ENCODE measurements at regions not wholly inside any gene's neighbourhood (a gene's known extent, or its start where the extent isn't known, plus 50 kb on each side); places are given as distances from the start of the nearest gene placed in this dataset.
"Not testable (repeated sequence)": the region's sequence is repeated elsewhere in the genome, so short reads cannot be mapped to it uniquely, and the experiment has no call there.

DNA sequence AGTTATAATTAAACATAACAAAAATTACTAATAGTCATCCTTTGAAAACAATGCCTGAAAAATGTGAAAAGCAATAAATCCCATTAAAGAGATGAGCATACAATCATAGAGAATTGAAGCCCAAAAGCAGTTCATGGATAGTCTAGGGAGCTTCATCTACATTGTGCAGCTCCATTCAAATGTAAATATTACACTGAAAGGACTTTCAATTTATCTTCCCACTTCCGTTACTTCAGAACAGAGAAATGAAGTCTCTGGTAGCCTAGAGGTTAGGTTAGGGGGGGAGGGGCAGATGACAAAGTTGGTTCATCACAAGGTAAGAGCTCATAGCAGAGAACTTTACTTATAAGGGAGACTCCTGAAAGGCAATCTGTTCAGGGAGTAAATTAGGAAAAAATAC lies 126.6 kb upstream of the RGPD4 start:
- no peak for DNase-seq (ENCODE audit: low read depth, low spot score)

DNA sequence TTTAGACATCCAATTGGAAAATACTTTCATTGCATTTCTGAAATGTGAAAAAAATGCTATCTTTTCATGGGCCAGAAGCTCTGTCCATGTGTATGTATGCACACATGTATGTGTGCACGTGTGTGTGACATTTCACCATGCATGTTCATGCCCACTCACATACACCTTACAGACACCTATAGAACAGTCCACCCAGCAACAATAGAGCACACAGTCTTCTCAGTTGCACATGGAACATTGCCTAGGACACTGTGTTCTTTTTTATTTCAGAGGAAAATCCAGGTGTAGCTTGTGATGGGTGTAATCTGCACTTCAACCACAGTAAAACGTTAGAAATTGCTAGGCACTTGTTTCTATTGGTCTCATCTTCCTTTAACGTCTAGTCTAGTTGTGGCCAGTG lies 114.8 kb upstream of the RGPD4 start:
- DNase-seq (ENCODE audit: low read depth, low spot score): no peak

DNA sequence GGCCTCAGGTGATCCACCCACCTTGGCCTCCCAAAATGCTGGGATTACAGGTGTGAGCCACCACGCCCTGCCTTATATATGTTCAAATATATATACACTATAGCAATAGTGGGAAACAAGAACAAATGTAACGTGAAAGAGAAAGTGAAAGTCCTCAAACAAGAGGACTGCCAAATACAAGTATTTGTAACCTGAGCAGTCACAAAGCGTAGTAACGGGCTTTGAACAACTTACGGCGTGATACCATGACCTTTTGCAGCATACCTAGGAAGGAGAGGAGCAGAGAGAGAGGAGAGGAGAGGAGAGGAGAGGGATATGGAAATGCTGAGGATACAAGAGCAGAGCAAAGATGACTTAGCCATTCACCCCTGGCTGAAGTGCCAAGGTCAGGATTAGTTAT lies 113.8 kb upstream of the RGPD4 start:
- no peak for DNase-seq (ENCODE audit: low read depth, low spot score)

DNA sequence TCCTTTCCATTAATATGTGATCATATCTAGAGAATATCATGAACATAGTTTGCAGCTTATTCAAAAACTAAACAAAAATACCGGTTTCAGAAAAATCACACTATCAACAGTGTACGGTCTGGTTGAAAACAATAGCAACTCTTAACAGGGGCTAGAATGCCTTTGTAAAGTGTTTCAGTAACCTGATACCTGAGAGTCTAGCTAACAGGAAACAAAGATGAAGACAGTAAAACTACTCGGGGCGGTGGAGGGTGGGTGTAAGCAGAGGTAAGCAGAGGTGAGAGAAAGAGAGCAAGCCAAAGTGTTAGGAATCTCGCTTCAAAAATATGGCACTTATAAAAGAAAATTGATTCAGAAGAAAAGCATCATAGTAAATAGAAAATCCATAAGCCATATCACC lies 109.0 kb upstream of the RGPD4 start:
- no peak for DNase-seq (ENCODE audit: low read depth, low spot score)

DNA sequence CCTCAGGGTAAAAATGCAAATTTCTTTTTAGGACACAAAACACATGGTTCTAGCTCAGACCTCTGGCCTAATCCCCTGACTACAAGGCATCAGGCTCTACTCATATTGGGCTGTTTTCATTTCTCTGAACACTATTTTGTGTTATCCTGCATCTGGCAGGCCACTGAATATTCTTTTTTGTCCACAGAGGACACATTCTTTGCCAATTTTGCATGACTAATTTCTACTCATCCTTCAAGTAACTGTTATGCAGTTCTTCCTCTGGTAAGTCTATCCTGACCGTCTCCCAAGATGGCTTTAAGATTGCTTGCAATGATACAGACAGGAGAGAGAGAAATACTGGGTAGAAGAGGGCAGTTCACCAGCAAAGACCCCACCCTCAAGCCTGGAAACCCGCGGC lies 107.6 kb upstream of the RGPD4 start:
- no peak for DNase-seq (ENCODE audit: low read depth, low spot score)

DNA sequence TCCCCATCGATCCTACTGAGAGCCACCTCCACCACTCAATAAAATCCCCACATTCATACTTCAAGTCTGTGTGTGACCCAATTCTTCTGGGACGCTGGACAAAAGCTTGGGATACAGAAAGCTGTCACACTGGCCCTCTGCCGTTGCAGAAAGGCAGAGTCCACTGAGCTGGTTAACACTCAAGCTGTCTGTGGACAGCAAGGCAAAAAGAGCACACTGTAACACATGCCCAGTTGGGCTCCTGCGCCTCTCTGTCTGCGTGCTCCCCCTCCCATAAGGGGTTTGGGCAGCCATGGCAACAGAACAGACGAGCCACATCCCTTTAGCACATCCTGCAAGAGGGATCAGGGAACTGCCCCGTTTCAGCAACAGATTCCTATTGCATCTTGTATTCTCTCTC lies 106.9 kb upstream of the RGPD4 start:
- no peak for DNase-seq (ENCODE audit: low read depth, low spot score)

DNA sequence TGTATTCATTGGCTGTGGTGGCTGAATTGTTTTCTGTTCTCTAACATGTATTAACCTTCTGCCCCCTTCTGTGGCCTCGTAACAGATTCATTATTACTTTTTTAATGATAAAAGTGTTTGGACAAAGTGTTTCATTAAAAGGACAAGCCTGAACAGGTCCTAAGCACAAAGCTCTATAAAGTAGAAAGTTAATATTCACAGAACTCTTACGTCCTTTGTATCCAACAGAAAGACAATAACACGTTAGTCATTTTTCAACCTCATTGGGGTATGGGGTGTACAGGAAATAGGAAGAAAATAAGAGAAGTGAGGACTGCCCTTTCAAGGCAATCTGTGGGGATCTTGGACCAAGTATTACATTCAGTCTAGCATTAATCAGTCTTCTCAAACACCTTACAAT lies 105.5 kb upstream of the RGPD4 start:
- no peak for DNase-seq (ENCODE audit: low read depth, low spot score)

DNA sequence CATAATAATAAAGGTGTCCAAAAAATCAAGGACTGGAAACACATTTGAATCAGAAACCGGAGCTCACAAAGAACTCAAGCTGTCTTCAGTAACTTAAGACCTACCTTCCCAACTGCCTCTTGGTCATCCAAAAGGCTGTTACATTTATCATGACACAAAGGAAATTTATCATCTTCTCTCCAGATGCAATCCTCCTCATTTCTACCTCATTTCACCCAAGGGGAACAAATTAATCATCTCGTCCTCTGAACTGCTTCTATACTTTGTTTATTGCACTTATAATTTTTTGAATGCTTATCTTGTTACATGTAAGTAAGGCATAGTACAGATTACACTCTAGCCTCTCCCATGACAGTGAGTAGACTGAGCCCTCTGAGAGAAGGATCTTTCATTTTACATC lies 105.1 kb upstream of the RGPD4 start:
- no peak for DNase-seq (ENCODE audit: low read depth, low spot score)

DNA sequence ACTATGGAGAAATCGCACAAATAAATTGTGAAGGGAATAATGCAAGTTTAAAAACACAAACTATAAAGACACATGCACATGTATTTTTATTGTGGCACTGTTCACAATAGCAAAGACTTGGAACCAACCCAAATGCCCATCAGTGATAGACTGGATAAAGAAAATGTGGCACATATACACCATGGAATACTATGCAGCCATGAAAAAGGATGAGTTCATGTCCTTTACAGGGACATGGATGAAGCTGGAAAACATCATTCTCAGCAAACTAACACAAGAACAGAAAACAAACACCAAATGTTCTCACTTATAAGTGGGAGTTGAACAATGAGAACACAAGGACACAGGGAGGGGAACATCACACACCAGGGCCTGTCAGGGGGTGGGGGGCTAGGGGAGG lies 100.9 kb upstream of the RGPD4 start:
- DNase-seq (ENCODE audit: low read depth, low spot score): not testable (repeated sequence)

DNA sequence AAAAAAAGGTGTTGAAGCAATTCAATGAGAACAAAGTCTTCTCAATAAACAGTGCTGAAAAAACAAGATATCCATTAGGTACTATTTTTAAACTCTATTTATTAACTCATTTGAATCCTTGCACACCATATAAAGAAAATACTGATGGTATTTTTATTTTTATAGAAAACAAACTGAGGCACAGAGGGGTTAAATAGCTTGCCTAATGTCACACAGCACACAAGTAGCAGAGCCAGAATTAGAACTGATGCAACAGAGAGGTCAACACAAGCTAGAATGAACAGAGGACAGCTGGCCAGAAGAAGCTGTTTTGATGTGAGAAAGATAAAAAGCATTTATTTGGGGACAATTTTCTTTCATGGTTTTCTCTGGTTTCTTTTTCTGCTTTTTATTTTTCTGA lies 99.4 kb upstream of the RGPD4 start:
- no peak for DNase-seq (ENCODE audit: low read depth, low spot score)

DNA sequence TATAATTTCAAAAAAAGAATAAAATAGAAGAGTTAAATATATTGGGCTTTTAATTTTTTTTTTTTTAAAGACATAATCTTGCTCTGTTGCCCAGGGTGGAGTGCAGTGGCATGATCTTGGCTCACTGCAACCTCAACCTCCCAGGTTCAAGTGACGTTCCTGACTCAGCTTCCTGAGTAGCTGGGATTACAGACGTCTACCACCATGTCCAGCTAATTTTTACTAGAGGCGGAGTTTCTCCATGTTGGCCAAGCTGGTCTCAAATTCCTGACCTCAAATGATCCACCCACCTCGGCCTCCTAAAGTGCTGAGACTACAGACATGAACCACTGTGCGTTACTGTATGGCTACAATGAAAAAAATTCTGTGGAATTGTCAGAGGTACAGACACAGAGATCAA lies 98.1 kb upstream of the RGPD4 start:
- no peak for DNase-seq (ENCODE audit: low read depth, low spot score)

DNA sequence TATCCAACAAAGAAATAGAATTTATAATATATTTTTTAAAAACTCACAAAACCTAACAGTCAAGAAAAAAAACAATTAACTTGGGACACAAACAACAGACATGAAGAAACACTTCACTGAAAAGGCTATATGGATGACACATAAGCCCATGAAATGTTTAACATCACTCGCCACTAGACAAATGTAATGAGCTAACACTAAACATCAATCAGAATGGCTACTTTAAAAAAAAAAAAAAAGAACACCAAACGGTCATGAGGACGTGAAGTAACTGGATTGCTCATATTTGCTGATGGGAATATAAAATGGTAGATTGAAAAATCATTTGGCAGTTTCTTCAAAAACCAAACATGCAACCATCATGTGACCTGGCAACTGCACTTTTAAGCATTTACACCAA lies 97.3 kb upstream of the RGPD4 start:
- DNase-seq (ENCODE audit: low read depth, low spot score): no peak

DNA sequence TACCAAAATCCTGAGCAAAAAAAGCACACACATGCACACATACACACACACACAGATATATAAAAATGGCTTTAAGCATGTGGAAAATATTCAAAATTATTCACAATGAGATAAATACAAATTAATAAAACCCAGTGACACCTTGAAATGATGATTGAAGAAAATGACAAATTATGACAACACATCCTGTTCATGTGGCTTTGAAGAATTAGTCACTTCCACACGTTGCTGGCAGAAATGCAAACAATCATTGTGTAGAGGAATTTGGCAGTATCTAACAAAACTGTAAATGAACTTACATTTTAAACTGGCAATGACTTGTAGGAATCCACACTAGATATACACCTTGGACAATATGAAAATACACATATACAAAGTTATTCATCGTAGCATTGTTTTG lies 95.8 kb upstream of the RGPD4 start:
- DNase-seq (ENCODE audit: low read depth, low spot score): no peak

DNA sequence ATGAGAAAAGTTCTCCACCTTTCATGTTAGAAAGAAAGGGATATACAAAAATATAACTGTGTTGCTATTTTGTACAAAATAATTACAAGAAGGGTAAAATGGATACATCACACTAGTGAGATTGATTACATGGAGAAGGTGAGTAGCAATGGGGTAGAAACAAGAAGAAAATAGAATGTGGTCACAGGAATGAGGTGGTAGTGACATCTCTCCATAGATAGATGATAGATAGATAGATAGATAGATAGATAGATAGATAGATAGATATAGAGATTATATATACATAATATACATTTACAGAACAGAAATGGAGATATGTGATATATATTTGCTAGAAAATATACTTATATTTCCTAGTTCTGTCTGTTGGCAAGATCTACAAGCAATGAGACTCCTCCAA lies 95.3 kb upstream of the RGPD4 start:
- DNase-seq (ENCODE audit: low read depth, low spot score): no peak

DNA sequence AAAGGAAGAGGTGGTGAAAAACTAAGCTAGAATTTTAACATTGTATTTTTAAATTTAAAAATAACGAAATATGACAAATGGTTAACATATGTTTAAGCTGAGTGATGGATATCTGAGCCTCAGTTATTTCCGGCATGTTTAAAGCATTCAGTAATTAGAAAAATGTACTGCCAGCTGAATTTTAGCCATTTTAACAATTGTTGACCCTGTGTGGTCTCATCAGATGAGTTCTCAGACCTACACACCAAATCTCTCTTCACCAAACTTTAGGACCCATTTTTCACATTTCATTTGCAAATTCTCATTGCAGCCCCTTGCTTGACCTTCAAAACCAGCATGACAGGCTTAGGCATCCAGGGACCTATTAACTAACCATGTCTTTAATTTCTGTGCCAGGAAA lies 91.5 kb upstream of the RGPD4 start:
- no peak for DNase-seq (ENCODE audit: low read depth, low spot score)

DNA sequence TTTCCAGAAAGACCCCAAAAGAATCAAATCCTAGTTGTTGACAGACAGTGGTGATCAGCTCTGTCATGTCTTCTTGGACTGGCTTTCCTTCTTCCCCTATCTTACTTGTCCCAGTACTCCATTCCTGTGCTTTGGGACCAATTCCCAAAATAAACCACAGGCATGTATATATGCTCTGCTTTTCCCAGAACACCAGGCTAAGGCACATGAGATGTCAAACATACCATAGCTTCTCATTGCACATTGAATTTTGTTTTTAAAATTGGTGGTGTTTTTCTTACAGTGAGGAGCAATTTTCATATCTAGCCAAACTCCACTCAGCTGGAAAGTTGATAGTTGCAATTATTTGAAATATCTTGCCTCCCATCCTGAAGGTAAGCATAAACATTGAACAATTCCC lies 88.9 kb upstream of the RGPD4 start:
- DNase-seq (ENCODE audit: low read depth, low spot score): no peak

DNA sequence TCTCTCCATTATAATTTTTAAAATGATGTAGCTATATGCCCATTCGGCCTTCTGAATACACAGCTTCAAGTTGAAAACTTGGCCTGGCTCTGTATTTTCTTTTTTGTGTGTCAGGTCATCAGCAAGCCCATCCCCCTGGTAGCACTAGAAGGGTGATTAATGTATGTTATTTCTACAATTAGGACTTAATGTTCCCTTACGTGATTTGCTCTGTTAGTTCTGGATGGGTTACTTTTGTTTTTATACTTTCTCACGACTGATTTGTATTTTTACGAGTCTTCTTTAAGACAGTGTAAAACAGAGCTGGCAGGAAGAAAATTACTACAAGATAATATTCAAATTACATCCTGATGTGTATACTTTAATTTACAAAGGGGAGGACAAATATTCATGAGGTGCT lies 88.4 kb upstream of the RGPD4 start:
- DNase-seq (ENCODE audit: low read depth, low spot score): no peak

DNA sequence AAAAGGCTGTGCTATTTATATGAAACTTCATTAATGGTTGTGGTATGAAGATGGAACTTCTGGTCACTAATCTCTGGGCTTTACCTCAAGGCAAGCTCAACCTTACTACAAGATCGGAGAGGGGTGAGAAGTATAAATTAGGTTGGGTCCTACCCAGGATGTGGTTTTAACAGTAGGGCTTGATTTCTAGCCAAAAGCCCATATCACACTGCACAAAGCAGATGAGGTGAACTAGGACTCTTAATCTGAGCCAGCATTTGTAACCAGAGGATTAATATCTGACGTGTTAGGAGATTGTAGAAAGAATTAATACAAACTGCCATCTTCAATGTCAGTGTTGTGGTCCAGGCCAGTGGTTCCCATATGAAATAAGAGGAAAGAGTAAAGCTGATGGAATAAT lies 86.4 kb upstream of the RGPD4 start:
- DNase-seq (ENCODE audit: low read depth, low spot score): no peak

DNA sequence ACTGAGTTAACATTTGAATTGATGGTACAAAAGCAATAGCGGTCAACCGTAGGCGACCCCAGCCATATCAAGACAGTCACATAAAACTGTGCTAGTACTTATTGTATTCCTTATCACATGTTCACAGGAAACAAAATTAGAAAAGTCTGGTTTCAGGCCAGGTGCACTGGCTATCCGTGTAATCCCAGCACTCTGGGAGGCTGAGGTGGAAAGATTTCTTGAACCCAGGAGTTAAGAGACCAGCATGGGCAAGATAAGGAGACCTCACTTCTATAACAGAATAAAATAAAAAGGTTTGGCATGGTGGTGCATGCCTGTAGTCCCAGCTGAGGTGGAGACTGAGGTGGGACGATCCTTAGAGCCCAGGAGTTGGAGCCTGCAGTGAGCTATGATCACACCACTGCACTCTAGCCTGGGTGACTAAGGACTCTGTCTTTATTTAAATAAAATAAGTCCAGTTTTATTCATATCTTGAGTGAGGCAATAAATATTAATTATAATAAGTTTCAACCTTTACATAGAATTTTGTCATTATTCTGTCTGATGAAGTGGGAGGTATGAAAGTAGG lies 84.1 kb upstream of the RGPD4 start:
- DNase-seq (ENCODE audit: low read depth, low spot score): no peak

DNA sequence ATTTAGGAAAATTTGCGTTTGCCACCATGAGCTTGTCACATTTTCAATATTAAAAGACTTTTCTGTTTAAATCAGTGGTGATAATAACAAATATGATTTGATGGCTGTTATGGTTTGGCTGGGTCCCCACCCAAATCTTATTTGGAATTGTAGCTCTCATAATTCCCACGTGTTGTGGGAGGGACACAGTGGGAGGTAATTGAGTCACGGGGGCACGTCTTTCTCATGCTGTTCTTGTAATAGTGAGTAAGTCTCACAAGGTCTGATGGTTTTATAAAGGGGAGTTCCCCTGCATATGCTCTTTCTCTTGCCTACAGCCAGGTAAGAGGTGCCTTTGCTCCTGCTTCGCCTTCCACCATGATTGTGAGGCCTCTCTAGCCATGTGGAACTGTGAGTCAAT lies 83.4 kb upstream of the RGPD4 start:
- no peak for DNase-seq (ENCODE audit: low read depth, low spot score)

DNA sequence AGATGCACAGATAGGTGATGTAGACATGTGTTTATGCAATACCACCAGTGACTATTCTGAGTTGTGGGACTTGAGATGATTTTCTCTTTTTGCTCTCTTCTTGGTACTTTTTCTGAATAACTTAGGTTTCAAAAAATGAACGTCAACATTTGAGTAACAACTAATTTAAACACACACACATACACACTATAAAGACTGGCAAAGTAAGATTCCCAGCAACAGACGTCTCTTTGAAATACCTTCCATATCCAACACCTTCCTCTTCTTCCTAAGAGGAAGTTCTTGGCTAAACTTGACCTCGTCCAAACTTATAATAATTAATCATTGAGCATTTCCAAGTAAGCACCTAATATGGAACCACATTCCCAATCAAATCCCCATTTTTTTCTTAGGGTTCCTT lies 81.6 kb upstream of the RGPD4 start:
- no peak for DNase-seq (ENCODE audit: low read depth, low spot score)

DNA sequence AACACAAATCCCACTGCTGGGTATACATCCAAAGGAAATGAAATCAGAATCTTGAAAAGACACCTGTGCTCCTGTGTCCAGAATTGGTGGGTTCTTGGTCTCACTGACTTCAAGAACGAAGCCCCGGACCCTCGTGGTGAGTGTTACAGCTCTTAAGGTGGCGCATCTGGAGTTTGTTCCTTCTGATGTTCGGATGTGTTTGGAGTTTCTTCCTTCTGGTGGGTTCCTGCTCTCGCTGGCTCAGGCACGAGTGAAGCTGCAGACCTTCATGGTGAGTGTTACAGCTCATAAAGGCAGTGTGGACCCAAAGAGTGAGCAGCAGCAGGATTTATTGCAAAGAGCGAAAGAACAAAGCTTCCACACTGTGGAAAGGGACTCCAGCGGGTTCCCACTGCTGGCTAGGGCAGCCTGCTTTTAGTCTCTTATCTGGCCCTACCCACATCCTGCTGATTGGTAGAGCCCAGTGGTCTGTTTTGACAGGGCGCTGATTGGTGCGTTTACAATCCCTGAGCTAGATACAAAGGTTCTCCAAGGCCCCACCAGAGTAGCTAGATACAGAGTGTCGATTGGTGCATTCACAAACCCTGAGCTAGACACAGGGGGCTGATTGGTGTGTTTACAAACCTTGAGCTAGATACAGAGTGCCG lies 80.0 kb upstream of the RGPD4 start:
- DNase-seq (ENCODE audit: low read depth, low spot score): not testable (repeated sequence)

DNA sequence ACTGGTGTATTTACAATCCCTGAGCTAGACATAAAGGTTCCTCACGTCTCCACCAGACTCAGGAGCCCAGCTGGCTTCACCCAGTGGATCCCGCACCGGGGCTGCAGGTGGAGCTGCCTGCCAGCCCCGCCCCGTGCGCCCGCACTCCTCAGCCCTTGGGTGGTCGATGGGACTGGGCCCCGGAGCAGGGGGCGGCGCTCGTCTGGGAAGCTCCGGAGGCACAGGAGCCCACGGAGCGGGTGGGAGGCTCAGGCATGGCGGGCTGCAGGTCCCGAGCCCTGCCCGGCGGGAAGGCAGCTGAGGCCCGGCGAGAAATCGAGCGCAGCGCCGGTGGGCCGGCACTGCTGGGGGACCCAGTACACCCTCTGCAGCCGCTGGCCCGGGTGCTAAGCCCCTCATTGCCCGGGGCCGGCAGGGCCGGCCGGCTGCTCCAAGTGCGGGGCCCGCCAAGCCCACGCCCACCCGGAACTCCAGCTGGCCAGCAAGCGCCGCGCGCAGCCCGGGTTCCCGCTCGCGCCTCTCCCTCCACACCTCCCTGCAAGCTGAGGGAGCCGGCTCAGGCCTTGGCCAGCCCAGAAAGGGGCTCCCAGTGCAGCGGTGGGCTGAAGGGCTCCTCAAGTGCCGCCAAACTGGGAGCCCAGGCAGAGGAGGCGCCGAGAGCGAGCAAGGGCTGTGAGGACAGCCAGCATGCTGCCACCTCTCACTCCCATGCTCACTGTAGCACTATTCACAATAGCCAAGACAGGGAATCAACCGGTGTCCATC lies 79.3 kb upstream of the RGPD4 start:
- not testable (repeated sequence) for DNase-seq (ENCODE audit: low read depth, low spot score)
